PC-9 (cell line): ENCODE measurements at regions not wholly inside any gene's neighbourhood (a gene's known extent, or its start where the extent isn't known, plus 50 kb on each side); places are given as distances from the start of the nearest gene placed in this dataset.

Experiments
- CTCF ChIP-seq: fragments of 200-600 bp; sonication (generic); conservative IDR thresholded peaks from 2 replicates; pipeline ENCODE4 v1.6.1; 2017; ENCODE audit warnings: mixed run types, antibody characterized with exemption, mild to moderate bottlenecking, moderate library complexity
- EZH2 ChIP-seq: fragments of 200-600 bp; sonication (generic); IDR thresholded peaks from 2 replicates; pipeline ENCODE4 v1.8.0; 2017; ENCODE audit warnings: antibody characterized with exemption, low read depth

GRCh38 chr18:70461323-70462077 lies 172.7 kb downstream of the SOCS6 start:
- no peak for TF ChIP-seq CTCF
- TF ChIP-seq EZH2 = no peak
